ENCODE measurements at regions not wholly inside any gene's neighbourhood (a gene's known extent, or its start where the extent isn't known, plus 50 kb on each side); places are given as distances from the start of the nearest gene placed in this dataset.

GRCh38 chr16:35793601-35794000 is 2334.2 kb downstream of the TP53TG3F start:
- TF ChIP-seq CTCF (IDR thresholded peaks at IDR 0.05) (no peak), POLR2AphosphoS5 (IDR thresholded peaks at IDR 0.05) (no peak)

Measured in prostate gland (tissue), 2 donors.